ENCODE measurements at regions not wholly inside any gene's neighbourhood (a gene's known extent, or its start where the extent isn't known, plus 50 kb on each side); places are given as distances from the start of the nearest gene placed in this dataset.

GRCh38 chr1:195218428-195219212 lies 1389.6 kb downstream of the KCNT2 start:
- no peak for DNase-seq (ENCODE audit: low read depth)
- no peak overlapping the region for H3K4me3 ChIP-seq (ENCODE audit: low read depth, low read length)
- TF ChIP-seq CTCF (IDR thresholded peaks at IDR 0.05; ENCODE audit: insufficient read depth, low read depth, low read length), result no peak

GRCh38 chr1:195202241-195202640 lies 1406.0 kb downstream of the KCNT2 start:
- no peak for DNase-seq (ENCODE audit: low read depth)
- TF ChIP-seq CTCF (IDR thresholded peaks at IDR 0.05; ENCODE audit: insufficient read depth, low read depth, low read length), result no peak
- no peak overlapping the region for H3K4me3 ChIP-seq (ENCODE audit: low read depth, low read length)

- DNase-seq (ENCODE audit: low read depth), result no peak
- no peak overlapping the region for H3K4me3 ChIP-seq (ENCODE audit: low read depth, low read length)
- no peak for TF ChIP-seq CTCF (IDR thresholded peaks at IDR 0.05; ENCODE audit: insufficient read depth, low read depth, low read length)
Measured at GRCh38 chr1:195200772-195201171, 1407.5 kb downstream of the KCNT2 start.

GRCh38 chr1:195197116-195197515 lies 1411.1 kb downstream of the KCNT2 start:
- TF ChIP-seq CTCF (IDR thresholded peaks at IDR 0.05; ENCODE audit: insufficient read depth, low read depth, low read length), result no peak
- DNase-seq (ENCODE audit: low read depth), result no peak
- H3K4me3 ChIP-seq (ENCODE audit: low read depth, low read length), result no peak overlapping the region

- no peak for TF ChIP-seq CTCF (IDR thresholded peaks at IDR 0.05; ENCODE audit: insufficient read depth, low read depth, low read length)
- no peak overlapping the region for H3K4me3 ChIP-seq (ENCODE audit: low read depth, low read length)
- no peak for DNase-seq (ENCODE audit: low read depth)
Measured at GRCh38 chr1:195195423-195196057, 1412.7 kb downstream of the KCNT2 start.

- no peak overlapping the region for H3K4me3 ChIP-seq (ENCODE audit: low read depth, low read length)
- no peak for DNase-seq (ENCODE audit: low read depth)
- TF ChIP-seq CTCF (IDR thresholded peaks at IDR 0.05; ENCODE audit: insufficient read depth, low read depth, low read length), result no peak
Measured at GRCh38 chr1:195193134-195193533, 1415.1 kb downstream of the KCNT2 start.

Measured in fibroblast of villous mesenchyme (primary cell).